ENCODE measurements at regions not wholly inside any gene's neighbourhood (a gene's known extent, or its start where the extent isn't known, plus 50 kb on each side); places are given as distances from the start of the nearest gene placed in this dataset.

DNA sequence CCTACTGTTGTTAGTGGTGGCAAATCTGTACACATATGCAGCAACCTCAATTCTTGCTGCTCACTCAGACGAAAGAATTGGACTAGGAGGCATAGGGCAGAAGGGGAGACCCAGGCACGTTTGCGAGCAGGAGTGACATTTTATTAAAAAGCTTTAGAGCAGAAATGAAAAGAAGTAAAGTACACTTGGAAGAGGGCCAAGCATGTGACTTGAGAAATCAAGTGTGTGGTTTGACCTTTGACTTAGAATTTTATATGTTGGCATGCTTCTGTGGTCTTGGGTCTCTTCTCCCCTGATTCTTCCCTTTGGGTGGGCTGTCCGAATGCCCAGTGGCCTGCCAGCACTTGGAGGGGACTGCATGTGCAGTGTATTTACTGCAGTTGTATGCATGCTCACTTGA lies 205.5 kb upstream of the SEMA3D start:
- no peak for TF ChIP-seq CTCF (IDR thresholded peaks at IDR 0.05 in 8 of 11, conservative IDR thresholded peaks at IDR 0.05 in 3 of 11)
- no peak for TF ChIP-seq POLR2A (IDR thresholded peaks at IDR 0.05)

All from spleen (tissue), 7 donors.